Uterus (tissue), 2 donors: ENCODE measurements at regions not wholly inside any gene's neighbourhood (a gene's known extent, or its start where the extent isn't known, plus 50 kb on each side); places are given as distances from the start of the nearest gene placed in this dataset.

ENCODE experiments used
- CTCF ChIP-seq, 4 experiments: fragments of 200-600 bp in 2 of 4; fragments of 450-650 bp in 2 of 4; sonication (generic) in 2 of 4; IDR thresholded peaks; one replicate each; pipeline ENCODE4 v1.5.1; 2016 to 2019; ENCODE audit warnings: antibody characterized with exemption in 4 of 4, mild to moderate bottlenecking in 2 of 4, moderate library complexity in 1 of 4
- POLR2A ChIP-seq, 2 donors: fragments of 450-650 bp; IDR thresholded peaks; one replicate each; pipeline ENCODE4 v1.6.1; 2016; ENCODE audit warnings: antibody characterized with exemption in 2 of 2, mild to moderate bottlenecking in 1 of 2, moderate library complexity in 1 of 2

GRCh38 chr10:45163315-45163975 lies 152.0 kb downstream of the OR13A1 start:
- no peak for TF ChIP-seq CTCF (IDR thresholded peaks at IDR 0.05)
- TF ChIP-seq POLR2A (IDR thresholded peaks at IDR 0.05), result no peak
